Naive thymus-derived CD8-positive, alpha-beta T cell (primary cell): ENCODE measurements at regions not wholly inside any gene's neighbourhood (a gene's known extent, or its start where the extent isn't known, plus 50 kb on each side); places are given as distances from the start of the nearest gene placed in this dataset.

Experiments used
- ATAC-seq, 2 donors: fragments of 150-1000 bp; cut with Tn5 transposase in 1 of 2; sonication (Bioruptor Pico), chemical (Tn5 transposase) in 1 of 2; 1 replicate in 1 of 2; 2 replicates in 1 of 2; pipeline ENCODE4 v1.10.0; 2021; ENCODE audit warnings: mild to moderate bottlenecking in 2 of 2, moderate library complexity in 2 of 2
- POLR2A ChIA-PET: fragments of 350-600 bp; sonication (Branson Sonifier 250); formaldehyde crosslinking; loops from one replicate; lab custom pipeline; 2021; ENCODE audit warnings: antibody characterized with exemption; lab: Charles Lee
- DNase-seq, 10 donors: peaks; one replicate each; pipeline versions ENCODE4 v3.0.0 to v3.0.0-alpha.2; 2020 to 2022
- H3K27ac Mint-ChIP-seq, 10 donors: one replicate each; pipeline ENCODE4 v1.8.0; 2020 to 2022; ENCODE audit warnings: mild to moderate bottlenecking in 10 of 10, mixed read lengths in 10 of 10, moderate library complexity in 4 of 10, inconsistent platforms in 1 of 10
- H3K27me3 Mint-ChIP-seq, 5 donors: one replicate each; pipeline ENCODE4 v1.8.0; 2021 to 2022; ENCODE audit warnings: mixed read lengths in 5 of 5
- H3K36me3 Mint-ChIP-seq, 3 donors: one replicate each; pipeline ENCODE4 v1.8.0; 2020 to 2022; ENCODE audit warnings: mixed read lengths in 3 of 3, mild to moderate bottlenecking in 2 of 3, inconsistent platforms in 1 of 3
- H3K4me1 Mint-ChIP-seq, 4 donors: one replicate each; pipeline ENCODE4 v1.8.0; 2021 to 2022; ENCODE audit warnings: mixed read lengths in 4 of 4
- H3K4me3 Mint-ChIP-seq, 10 donors: one replicate each; pipeline ENCODE4 v1.8.0; 2020 to 2022; ENCODE audit warnings: mild to moderate bottlenecking in 10 of 10, mixed read lengths in 10 of 10, moderate library complexity in 6 of 10, inconsistent platforms in 1 of 10
- H3K9me3 Mint-ChIP-seq, 9 donors: one replicate each; pipeline ENCODE4 v1.8.0; 2020 to 2022; ENCODE audit warnings: mixed read lengths in 9 of 9, mild to moderate bottlenecking in 3 of 9, inconsistent platforms in 1 of 9, moderate library complexity in 1 of 9

DNA sequence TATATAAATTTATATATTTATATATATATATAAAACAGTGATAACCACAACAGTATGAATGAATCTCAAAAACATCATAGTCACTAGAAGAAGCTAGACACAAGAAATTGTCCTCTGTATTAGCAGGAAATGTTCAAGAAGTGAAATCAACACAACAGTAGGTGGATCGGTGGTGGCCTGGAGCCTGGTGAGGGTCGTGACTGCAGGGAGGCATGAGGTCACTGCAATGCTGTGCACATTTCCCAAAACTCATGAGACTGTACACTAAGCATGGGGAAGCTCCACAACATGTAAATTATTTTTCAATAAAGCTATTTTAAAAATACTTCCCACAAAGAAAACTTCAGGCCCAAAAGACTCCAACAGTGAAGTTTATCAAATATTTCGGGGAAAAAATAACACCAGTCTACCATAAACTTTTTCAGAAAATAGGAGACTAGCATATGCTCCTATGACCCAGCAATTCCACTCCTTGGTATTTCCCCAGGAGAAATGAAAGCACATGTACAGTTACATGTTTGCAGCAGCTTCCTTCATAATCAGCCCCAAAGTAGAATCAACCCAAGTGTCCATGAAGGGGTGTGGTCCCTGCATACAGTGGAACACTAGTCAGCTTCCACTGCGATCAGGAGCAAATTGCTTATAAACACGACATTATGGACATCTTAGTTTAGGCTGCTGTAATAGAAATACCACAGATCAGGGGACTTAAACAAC is 144.2 kb downstream of the TBXT start:
- H3K27ac Mint-ChIP-seq: no peak overlapping the region
- H3K4me3 Mint-ChIP-seq: no peak overlapping the region

DNA sequence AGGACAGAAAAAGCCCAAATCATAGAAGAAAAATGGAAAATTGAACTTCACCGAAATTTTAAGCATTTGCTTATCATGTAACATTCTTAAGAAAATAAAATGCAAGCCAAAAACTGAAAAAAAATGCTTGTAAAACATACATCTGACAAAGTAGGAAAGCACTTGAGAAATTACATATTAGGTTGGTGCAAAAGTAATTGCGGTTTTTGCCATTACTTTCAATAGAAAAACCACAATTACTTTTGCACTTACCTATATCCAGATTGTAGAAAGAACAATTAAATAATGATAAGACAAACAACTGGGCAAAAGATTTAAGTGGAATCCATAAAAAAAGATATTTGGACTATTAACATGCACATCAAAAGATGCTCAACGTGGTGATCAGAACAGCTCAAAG is 146.2 kb downstream of the TBXT start:
- Mint-ChIP-seq H3K9me3 (peaks cover 7 to 37% (median 20%) of the 10 kb centered on the region in 9 donors), H3K27ac (no peak overlapping the region), H3K36me3 (peaks cover 0 to 20% (median 0%) of the 10 kb centered on the region in 3 donors), H3K4me1 (no peaks in the 10 kb centered on the region), H3K4me3 (no peak overlapping the region), H3K27me3 (peaks cover 0 to 19% (median 7%) of the 10 kb centered on the region in 5 donors)
- DNase-seq: no peak
- POLR2A ChIA-PET: no interaction called here
- ATAC-seq: no peak

More for the DNA sequence above, 144.2 kb downstream of the TBXT start:
- ATAC-seq: no peak
- Mint-ChIP-seq H3K9me3 (peaks cover 0 to 18% (median 7%) of the 10 kb centered on the region in 9 donors), H3K4me1 (no peaks in the 10 kb centered on the region), H3K27me3 (peaks cover 0 to 12% (median 7%) of the 10 kb centered on the region in 5 donors), H3K36me3 (peaks cover 0 to 5% (median 0%) of the 10 kb centered on the region in 3 donors)
- POLR2A ChIA-PET: no interaction called here
- DNase-seq: no peak

DNA sequence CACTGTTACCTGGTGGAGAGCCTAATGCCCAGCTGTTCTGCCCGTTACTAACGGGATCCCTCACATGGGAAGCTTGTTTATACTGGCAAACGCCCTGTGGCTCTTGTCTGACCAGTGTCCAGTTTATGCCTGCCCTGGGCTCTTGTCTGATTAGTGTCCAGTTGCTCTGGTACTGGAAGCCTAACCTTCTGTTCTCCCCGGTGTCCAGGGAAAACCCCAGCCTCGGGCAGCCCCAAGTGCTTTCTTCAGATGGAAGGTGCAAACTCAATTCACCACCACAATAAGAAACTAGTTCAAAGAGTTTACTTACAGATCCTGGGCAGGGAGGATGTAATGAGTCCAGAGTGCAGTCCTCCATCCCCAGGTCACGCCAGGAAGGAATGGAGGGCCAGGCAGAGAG is 148.4 kb downstream of the TBXT start:
- H3K9me3 Mint-ChIP-seq: peaks cover 7 to 47% (median 23%) of the 10 kb centered on the region in 9 donors
- peaks cover 0 to 19% (median 5%) of the 10 kb centered on the region in 5 donors for H3K27me3 Mint-ChIP-seq
- peaks cover 0 to 20% (median 0%) of the 10 kb centered on the region in 3 donors for H3K36me3 Mint-ChIP-seq
- POLR2A ChIA-PET: no interaction called here
- no peak overlapping the region for H3K27ac Mint-ChIP-seq
- no peak for ATAC-seq
- no peaks in the 10 kb centered on the region for H3K4me1 Mint-ChIP-seq
- no peak for DNase-seq
- H3K4me3 Mint-ChIP-seq: no peak overlapping the region

DNA sequence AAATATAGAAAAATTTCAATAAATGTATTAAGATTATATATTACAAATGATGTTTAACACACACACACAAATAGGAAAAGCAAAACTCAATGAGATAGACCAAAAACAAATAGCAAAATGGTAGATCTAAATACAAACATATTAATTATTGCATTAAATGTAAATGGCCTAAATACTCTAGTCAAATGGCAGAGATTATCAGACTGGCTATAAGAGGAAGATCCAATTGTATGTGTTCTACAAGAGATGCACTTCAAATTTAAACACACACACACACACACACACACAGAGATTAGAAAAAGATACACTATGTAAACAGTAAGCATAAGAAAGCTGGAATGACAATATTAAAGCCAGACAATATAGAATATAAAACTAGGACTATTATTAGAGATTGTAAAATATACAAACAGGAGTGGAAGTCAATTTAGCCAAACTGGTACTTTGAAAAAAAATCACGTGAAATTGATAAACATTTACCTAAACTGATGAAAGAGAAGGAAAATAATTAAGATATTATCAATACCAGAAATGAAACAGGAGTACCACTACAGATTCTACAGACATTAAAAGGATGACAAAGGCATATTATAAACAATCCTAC is 150.5 kb downstream of the TBXT start:
- Mint-ChIP-seq H3K9me3 (peaks cover 7 to 47% (median 23%) of the 10 kb centered on the region in 9 donors), H3K4me1 (no peaks in the 10 kb centered on the region), H3K27me3 (peaks cover 7 to 29% (median 12%) of the 10 kb centered on the region in 5 donors), H3K27ac (no peak overlapping the region), H3K36me3 (peaks cover 0 to 20% (median 0%) of the 10 kb centered on the region in 3 donors), H3K4me3 (no peak overlapping the region)
- DNase-seq (no peak), ATAC-seq (no peak)
- POLR2A ChIA-PET: no interaction called here

DNA sequence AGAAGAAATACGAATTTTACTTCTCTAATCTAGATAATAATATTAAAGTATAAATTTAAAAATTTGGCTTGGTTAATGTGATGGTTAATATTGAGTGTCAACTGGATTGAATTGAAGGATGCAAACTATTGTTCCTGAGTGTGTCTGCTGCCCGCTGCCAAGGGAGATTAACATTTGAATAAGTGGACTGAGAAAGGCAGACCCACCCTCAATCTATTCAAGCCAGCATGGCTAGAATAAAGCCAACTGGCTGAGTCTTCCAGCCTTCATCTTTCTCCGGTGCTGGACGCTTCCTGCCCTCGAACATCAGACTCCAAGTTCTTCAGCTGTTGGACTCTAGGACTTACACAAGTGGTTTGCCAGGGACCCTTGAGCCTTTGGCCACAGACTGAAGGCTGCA is 152.7 kb downstream of the TBXT start:
- Mint-ChIP-seq H3K27ac (no peak overlapping the region), H3K36me3 (peaks cover 0 to 20% (median 0%) of the 10 kb centered on the region in 3 donors), H3K27me3 (peaks cover 25 to 43% (median 26%) of the 10 kb centered on the region in 5 donors), H3K4me1 (no peaks in the 10 kb centered on the region), H3K9me3 (peaks cover 6 to 41% (median 22%) of the 10 kb centered on the region in 9 donors), H3K4me3 (no peak overlapping the region)
- DNase-seq: no peak
- POLR2A ChIA-PET: no interaction called here
- no peak for ATAC-seq

DNA sequence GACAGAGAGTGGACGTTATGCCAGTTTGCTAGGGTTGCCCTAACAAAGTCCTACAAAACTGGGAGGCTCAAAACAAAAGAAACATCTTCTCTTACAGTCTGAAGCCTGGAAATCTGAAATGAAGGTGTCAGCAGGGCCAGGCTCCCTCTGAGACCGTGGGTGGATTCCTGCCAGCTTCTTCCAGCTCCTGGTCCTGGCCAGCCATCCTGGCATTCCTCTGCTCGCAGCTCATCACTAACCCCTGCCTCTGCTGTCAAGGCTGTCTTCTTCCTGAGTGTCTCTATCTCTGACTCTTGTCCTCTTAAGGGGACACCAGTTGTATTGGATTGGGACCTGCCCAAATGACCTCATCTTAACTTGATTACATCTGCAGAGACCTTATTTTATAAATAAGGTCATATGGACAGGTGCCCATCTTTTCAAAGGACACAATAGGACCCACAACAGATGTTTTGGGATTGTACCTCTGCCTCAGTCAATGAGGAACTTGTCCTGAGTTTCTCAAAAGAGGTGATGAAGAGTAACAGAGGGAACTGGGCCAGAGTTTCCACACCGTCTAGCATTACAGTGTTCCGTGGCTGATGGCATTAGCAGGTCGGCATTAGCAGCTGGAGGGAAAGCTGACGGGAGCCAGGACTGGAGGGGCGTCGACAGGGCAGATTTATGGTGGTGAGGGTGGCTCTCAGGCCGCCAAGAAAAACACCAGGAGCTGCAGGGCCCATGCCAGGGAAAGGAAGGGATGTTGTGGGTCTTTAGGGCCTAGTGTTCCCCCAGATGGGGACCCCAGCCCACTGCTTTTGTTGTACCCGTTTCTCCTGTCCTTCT is 157.3 kb downstream of the TBXT start:
- POLR2A ChIA-PET: no interaction called here
- DNase-seq (no peak), ATAC-seq (no peak)
- Mint-ChIP-seq H3K4me1 (peaks cover 4 to 16% (median 11%) of the 10 kb centered on the region in 4 donors), H3K27ac (peak overlapping the region in 1 of 10 donors; percentile 20), H3K27me3 (peaks cover 38 to 73% (median 55%) of the 10 kb centered on the region in 5 donors), H3K4me3 (no peak overlapping the region), H3K9me3 (peaks cover 0 to 4% (median 0%) of the 10 kb centered on the region in 9 donors), H3K36me3 (peaks cover 0 to 5% (median 0%) of the 10 kb centered on the region in 3 donors)

DNA sequence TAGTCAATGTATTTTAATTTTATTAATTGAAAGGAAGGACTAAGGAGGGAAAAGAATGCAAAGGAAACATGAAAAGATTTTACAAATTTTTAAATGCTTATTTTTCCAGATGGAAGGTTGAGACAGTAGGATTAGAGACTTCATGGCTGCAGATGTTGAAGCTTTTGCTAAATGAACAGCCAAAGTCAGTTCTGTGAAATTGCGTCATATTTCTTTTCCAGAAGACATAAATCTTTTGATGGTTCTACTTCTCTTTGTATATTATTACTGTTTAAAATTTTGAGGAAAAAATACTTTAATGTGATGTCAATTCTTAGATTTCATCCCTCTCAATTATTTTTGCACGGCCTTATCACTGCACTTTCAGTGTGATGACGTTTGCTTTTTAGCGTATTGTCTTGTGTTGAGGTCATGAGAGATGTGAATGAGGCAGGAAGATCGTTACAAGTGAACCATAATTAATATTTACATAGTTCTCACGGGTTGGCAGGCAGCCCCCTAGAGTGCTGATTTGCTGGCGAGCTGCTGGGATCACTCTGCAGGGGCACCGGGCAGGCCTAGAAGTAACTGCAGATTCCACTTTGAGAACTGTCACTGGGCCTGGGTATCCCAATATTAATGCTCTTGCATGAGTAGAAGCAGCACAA is 158.1 kb downstream of the TBXT start:
- no peak overlapping the region for H3K4me3 Mint-ChIP-seq
- H3K27me3 Mint-ChIP-seq: peaks cover 38 to 81% (median 63%) of the 10 kb centered on the region in 5 donors
- H3K4me1 Mint-ChIP-seq: peaks cover 4 to 16% (median 11%) of the 10 kb centered on the region in 4 donors
- DNase-seq (no peak), ATAC-seq (no peak)
- POLR2A ChIA-PET: no interaction called here
- peak overlapping the region in 1 of 10 donors; percentile 86 for H3K27ac Mint-ChIP-seq
- H3K36me3 Mint-ChIP-seq: peaks cover 0 to 5% (median 0%) of the 10 kb centered on the region in 3 donors
- peaks cover 0 to 4% (median 0%) of the 10 kb centered on the region in 9 donors for H3K9me3 Mint-ChIP-seq

DNA sequence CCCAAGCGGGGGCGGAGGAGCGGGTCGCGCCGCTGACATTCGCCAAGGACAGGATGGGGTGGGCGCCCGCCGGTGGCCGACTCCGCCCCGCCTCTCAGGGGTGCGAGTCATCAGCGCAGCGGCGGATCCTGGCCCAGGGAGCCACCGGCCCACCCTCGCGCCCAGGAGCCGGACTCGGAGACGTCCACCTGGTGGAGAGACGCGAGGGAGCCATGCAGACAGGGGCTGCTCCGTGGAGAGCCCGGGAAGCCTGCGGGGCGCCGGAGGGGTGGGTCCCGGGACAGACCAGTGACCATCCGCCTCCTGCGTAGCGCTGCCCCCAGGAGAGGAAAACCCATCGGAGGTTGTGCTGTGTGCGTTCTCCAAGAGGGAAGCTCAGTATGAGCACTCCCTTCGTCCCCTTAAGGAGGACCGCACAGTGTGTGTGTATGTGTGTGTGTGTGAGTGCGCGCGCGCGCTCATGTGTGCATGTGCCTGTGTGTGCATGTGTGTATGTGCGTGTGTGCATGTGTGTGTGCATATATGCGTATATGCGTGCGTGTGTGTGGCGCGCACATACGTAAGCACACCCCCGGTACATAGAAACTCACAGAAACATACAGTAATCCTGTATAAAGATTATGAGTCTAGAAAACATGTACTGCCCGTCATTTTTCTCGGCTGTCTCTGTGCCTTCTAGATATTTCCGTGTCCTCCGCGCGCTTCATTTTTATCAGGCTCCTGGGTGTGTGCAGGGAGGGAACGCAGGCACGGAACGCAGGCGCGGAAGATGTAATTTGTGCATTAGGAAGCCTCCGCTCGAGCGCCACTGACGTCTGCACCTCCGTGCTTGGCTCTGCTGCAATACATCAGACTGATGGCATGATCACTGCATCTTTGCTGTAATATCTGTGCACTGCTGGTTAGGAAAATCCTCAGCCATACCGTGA is 158.9 kb downstream of the TBXT start:
- POLR2A ChIA-PET: no interaction called here

DNA sequence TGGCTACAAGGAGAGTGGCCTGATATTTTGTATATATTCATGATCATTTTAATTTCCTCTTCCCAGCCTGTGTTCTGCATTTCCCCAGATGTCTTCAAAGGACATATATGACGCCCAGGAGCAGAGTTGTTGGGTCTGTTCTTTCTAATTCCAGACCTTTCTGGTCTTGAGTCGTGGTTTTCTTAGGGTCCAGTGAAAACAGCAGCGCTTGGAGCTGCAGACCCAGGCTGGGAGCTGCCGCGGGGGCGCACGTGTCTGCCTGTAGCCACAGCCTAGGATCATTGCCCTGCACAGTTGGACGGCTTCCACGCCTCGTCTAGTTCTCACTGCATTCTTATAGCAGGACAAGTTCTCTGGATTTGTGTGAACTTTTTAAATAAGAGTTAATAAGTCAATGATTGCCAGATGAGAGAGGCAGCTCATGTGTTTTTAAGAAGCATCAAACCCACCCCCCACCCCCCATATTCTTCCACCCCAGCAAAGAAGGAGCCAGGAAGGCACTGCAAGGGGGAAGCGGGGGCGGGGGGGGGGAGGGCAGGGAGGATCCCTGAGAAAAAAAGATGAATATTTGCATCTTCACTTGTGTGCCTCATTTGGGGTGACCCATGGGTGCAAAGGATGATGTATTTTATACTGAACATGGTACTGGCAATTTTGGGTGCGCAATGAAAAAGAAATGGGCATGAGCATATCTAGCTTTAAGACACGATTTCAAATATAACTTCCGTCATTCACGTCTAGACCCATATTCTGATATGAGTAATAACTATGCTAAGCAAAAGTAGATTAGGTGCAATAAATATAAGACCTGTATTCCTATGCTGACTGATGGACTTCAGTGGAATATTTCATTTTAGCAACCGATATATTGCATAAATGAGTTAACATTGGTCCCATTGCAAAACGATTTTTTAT is 160.0 kb downstream of the TBXT start:
- DNase-seq (no peak), ATAC-seq (no peak)
- Mint-ChIP-seq H3K4me1 (peaks cover 4 to 16% (median 11%) of the 10 kb centered on the region in 4 donors), H3K27ac (no peak overlapping the region), H3K36me3 (peaks cover 0 to 5% (median 0%) of the 10 kb centered on the region in 3 donors), H3K9me3 (peaks cover 0 to 6% (median 0%) of the 10 kb centered on the region in 9 donors), H3K27me3 (peaks cover 41 to 83% (median 73%) of the 10 kb centered on the region in 5 donors), H3K4me3 (peak overlapping the region in 4 of 10 donors; percentile 28 to 48 (median 42))
- POLR2A ChIA-PET: no interaction called here

More for the DNA sequence above, 158.9 kb downstream of the TBXT start:
- Mint-ChIP-seq H3K27ac (peak overlapping the region in 1 of 10 donors; percentile 86), H3K27me3 (peaks cover 36 to 85% (median 70%) of the 10 kb centered on the region in 5 donors), H3K4me3 (peak overlapping the region in 4 of 10 donors; percentile 28 to 48 (median 42)), H3K4me1 (peaks cover 4 to 16% (median 11%) of the 10 kb centered on the region in 4 donors), H3K9me3 (peaks cover 0 to 4% (median 0%) of the 10 kb centered on the region in 9 donors), H3K36me3 (peaks cover 0 to 5% (median 0%) of the 10 kb centered on the region in 3 donors)
- DNase-seq (no peak), ATAC-seq (no peak)

DNA sequence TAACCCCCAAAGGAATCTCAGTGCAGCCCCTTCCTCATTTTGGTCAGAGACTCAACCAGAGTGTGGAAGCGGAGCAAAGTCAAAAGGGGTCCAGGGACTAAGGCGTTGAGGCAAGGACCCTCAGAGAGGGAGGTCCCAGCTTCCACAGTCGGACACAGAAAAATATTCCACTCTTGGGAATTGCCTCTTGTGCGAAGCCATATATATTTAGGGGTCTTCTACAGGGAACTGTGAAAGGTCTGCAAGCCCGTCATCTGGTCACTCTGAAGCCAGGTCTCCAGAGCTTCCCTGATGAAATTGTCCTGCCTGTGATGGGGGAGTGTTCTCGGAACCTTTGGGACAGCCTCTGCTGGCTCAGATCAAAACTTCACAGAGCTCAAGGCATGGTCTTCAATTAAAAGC is 160.8 kb downstream of the TBXT start:
- Mint-ChIP-seq H3K27me3 (peaks cover 35 to 79% (median 68%) of the 10 kb centered on the region in 5 donors), H3K27ac (no peak overlapping the region), H3K4me1 (peaks cover 4 to 16% (median 11%) of the 10 kb centered on the region in 4 donors), H3K4me3 (no peak overlapping the region), H3K9me3 (peaks cover 0 to 6% (median 0%) of the 10 kb centered on the region in 9 donors), H3K36me3 (peaks cover 0 to 5% (median 0%) of the 10 kb centered on the region in 3 donors)
- POLR2A ChIA-PET: no interaction called here
- ATAC-seq (no peak), DNase-seq (no peak)
